Endothelial cell (in vitro differentiated cells): ENCODE measurements at regions not wholly inside any gene's neighbourhood (a gene's known extent, or its start where the extent isn't known, plus 50 kb on each side); places are given as distances from the start of the nearest gene placed in this dataset.
"Not testable (repeated sequence)": the region's sequence is repeated elsewhere in the genome, so short reads cannot be mapped to it uniquely, and the experiment has no call there.

Experiments used
- DNase-seq: peaks from one replicate; pipeline ENCODE4 v3.0.0; 2021; ENCODE audit warnings: low spot score
- H3K27ac Mint-ChIP-seq: one replicate; pipeline ENCODE4 v1.8.0; 2021; ENCODE audit warnings: mixed read lengths, inconsistent platforms; ENCODE audit not compliant: unreplicated experiment
- H3K27me3 Mint-ChIP-seq: one replicate; pipeline ENCODE4 v1.8.0; 2021; ENCODE audit warnings: mild to moderate bottlenecking, moderate library complexity, mixed read lengths, inconsistent platforms; ENCODE audit not compliant: unreplicated experiment
- H3K36me3 Mint-ChIP-seq: one replicate; pipeline ENCODE4 v1.8.0; 2021; ENCODE audit warnings: mild to moderate bottlenecking, low read depth, mixed read lengths, inconsistent platforms; ENCODE audit not compliant: unreplicated experiment
- H3K4me1 Mint-ChIP-seq: one replicate; pipeline ENCODE4 v1.8.0; 2021; ENCODE audit warnings: mild to moderate bottlenecking, mixed read lengths, inconsistent platforms; ENCODE audit not compliant: unreplicated experiment
- H3K4me3 Mint-ChIP-seq: one replicate; pipeline ENCODE4 v1.8.0; 2021; ENCODE audit warnings: mild to moderate bottlenecking, mixed read lengths, inconsistent platforms; ENCODE audit not compliant: unreplicated experiment
- H3K9me3 Mint-ChIP-seq: one replicate; pipeline ENCODE4 v1.8.0; 2021; ENCODE audit warnings: mixed read lengths, inconsistent platforms; ENCODE audit not compliant: unreplicated experiment
- TF ChIP-seq, protein P1 (sequence below): fragments of 200-600 bp; sonication (generic); IDR thresholded peaks from one replicate; pipeline ENCODE4 v1.5.0; 2021; ENCODE audit warnings: antibody characterized with exemption; ENCODE audit not compliant: unreplicated experiment

DNA sequence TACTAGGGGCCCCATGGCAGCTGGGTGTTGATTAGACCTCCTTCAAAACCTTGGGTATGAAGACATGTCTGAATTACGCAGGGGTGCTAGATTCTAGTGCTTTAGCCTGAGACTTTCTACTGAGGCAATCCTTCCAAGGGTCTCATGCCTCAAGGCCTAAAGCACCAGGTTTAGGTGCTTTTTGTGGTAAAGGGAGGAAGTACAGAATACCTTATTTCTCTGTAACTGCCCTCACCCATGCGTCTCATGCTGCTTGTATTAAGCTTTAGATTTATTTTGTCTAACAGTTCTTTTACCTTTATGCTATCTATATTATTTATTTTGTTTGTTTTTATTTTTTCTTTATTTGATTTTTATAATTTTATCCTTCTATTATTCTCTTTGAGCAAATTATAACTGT is 190.2 kb upstream of the GK2 start:
- Mint-ChIP-seq H3K36me3 (no peaks in the 10 kb centered on the region), H3K9me3 (no peaks in the 10 kb centered on the region), H3K4me3 (no peak overlapping the region), H3K27ac (no peak overlapping the region), H3K27me3 (peaks cover 3% of the 10 kb centered on the region), H3K4me1 (peaks cover 8% of the 10 kb centered on the region)
- TF ChIP-seq, protein P1, sequence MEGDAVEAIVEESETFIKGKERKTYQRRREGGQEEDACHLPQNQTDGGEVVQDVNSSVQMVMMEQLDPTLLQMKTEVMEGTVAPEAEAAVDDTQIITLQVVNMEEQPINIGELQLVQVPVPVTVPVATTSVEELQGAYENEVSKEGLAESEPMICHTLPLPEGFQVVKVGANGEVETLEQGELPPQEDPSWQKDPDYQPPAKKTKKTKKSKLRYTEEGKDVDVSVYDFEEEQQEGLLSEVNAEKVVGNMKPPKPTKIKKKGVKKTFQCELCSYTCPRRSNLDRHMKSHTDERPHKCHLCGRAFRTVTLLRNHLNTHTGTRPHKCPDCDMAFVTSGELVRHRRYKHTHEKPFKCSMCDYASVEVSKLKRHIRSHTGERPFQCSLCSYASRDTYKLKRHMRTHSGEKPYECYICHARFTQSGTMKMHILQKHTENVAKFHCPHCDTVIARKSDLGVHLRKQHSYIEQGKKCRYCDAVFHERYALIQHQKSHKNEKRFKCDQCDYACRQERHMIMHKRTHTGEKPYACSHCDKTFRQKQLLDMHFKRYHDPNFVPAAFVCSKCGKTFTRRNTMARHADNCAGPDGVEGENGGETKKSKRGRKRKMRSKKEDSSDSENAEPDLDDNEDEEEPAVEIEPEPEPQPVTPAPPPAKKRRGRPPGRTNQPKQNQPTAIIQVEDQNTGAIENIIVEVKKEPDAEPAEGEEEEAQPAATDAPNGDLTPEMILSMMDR: no peak
- no peak for DNase-seq

DNA sequence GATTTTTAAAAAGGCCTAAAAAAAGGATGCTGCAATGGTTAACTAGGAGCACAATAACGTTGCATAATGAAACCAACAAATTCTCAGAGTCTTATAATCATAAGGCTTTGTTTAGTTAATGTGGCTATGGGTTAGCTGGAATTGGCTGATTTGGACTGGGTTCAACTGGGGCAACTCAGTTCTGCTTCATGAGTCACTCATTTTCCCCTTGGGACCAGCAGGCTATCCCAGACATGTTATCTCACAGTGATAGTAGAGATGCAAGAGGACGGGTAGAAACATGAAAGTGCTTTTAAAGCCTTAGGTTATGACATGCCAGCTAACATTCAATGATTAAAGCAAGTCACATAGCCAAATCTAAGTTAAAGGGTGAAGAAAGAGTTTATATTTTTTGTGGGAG is 189.2 kb upstream of the GK2 start:
- TF ChIP-seq, protein P1: no peak
- H3K9me3 Mint-ChIP-seq: no peaks in the 10 kb centered on the region
- no peak for DNase-seq
- peaks cover 3% of the 10 kb centered on the region for H3K27me3 Mint-ChIP-seq
- H3K36me3 Mint-ChIP-seq: no peaks in the 10 kb centered on the region
- H3K4me1 Mint-ChIP-seq: peaks cover 12% of the 10 kb centered on the region
- H3K4me3 Mint-ChIP-seq: no peak overlapping the region
- no peak overlapping the region for H3K27ac Mint-ChIP-seq

DNA sequence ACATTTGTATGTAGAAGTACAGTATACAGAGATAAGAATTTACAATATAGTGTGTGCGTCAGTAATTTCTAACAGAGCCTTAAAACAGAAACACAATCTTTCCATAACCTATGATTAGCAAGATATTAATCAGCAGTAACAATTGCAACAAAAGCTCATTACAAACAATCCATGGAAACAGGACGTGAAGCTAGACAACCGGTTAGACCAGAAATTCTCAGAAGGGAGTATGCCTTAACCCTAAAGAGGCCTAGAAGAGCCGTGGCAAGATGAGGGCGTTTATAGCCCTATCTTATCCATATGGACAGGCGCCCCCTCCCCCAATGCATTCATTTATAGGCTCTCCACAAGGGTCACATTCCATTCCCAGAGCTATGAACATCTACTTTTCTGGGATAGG is 184.2 kb upstream of the GK2 start:
- not testable (repeated sequence) for H3K9me3 Mint-ChIP-seq, H3K36me3 Mint-ChIP-seq, H3K4me3 Mint-ChIP-seq, H3K27me3 Mint-ChIP-seq, DNase-seq, H3K4me1 Mint-ChIP-seq
- peak overlapping the region; percentile 49 for H3K27ac Mint-ChIP-seq

DNA sequence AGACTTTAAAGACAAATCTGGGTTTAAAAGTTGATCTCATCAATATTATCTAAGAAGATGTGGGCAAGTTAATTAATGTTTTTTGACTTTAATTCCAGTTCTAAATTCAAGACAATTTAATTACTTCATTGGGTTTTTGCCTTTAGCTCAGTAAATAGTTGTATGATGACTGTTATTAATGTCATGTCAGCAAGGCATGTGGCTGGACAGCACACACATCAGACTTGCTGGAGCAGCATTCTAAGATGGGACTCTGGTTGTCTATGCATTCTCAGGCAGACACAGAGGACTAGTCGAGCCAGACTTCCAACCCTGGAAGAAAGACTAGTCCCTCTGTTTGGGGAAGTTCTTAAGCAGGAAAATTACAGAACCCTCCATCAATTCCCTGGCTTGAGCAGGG is 180.7 kb upstream of the GK2 start:
- H3K27me3 Mint-ChIP-seq: peaks cover 3% of the 10 kb centered on the region
- TF ChIP-seq, protein P1: no peak
- H3K4me1 Mint-ChIP-seq: peaks cover 8% of the 10 kb centered on the region
- no peak for DNase-seq
- H3K36me3 Mint-ChIP-seq: no peaks in the 10 kb centered on the region
- no peak overlapping the region for H3K27ac Mint-ChIP-seq
- H3K9me3 Mint-ChIP-seq: no peaks in the 10 kb centered on the region
- no peak overlapping the region for H3K4me3 Mint-ChIP-seq

DNA sequence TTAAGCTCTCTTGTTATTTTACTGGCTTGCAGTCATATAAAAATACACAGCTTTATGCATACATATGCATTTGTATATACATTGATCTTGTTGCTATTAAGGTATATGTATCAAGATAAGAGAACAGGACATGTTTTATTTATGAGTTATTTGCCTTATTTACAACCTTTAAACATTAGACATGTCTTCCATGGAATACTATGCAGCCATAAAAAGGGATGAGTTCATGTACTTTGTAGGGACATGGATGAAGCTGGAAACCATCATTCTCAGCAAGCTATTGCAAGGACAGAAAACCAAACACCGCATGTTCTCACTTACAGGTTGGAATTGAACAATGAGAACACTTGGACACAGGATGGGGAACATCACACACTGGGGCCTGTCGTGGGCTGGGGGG is 179.2 kb upstream of the GK2 start:
- not testable (repeated sequence) for H3K9me3 Mint-ChIP-seq, H3K27ac Mint-ChIP-seq, H3K4me1 Mint-ChIP-seq, DNase-seq, H3K4me3 Mint-ChIP-seq, H3K27me3 Mint-ChIP-seq, H3K36me3 Mint-ChIP-seq

DNA sequence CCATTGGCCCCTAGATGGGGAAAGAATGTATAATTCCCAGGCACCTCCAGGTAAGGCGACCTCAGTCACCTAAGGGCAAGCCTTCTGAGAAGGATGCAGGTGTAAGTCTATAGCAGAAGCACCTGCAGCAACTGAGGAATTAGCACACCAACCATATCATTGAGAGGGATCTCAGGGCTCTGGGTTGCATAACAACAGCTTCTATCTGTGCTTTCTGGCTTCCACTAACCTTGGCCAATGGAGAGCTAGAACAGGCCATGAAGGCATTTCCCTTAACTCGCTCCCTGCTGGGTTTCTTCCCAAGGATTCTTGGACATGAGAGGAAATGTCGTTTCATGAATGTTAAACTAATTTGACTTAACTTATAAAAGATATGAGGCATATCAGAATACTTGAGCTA is 177.8 kb upstream of the GK2 start:
- peaks cover 3% of the 10 kb centered on the region for H3K27me3 Mint-ChIP-seq
- H3K4me3 Mint-ChIP-seq: no peak overlapping the region
- no peaks in the 10 kb centered on the region for H3K36me3 Mint-ChIP-seq
- H3K27ac Mint-ChIP-seq: no peak overlapping the region
- H3K4me1 Mint-ChIP-seq: no peaks in the 10 kb centered on the region
- H3K9me3 Mint-ChIP-seq: no peaks in the 10 kb centered on the region
- no peak for DNase-seq
- TF ChIP-seq, protein P1: no peak
